ENCODE measurements at regions not wholly inside any gene's neighbourhood (a gene's known extent, or its start where the extent isn't known, plus 50 kb on each side); places are given as distances from the start of the nearest gene placed in this dataset.
A peak's percentile ranks its signal among the peaks of the same experiment; 100 is the strongest.

GRCh38 chr7:45982907-45983719, 62.0 kb upstream of the IGFBP3 start:
- no peak for DNase-seq (ENCODE audit: low spot score)

- no peak for DNase-seq (ENCODE audit: low spot score)
These were observed 61.1 kb upstream of the IGFBP3 start for GRCh38 chr7:45982132-45982531.

GRCh38 chr7:45980973-45981372, 59.9 kb upstream of the IGFBP3 start:
- DNase-seq (ENCODE audit: low spot score), result peak; percentile 73

GRCh38 chr7:45980181-45980905, 59.3 kb upstream of the IGFBP3 start:
- no peak for DNase-seq (ENCODE audit: low spot score)

GRCh38 chr7:45979275-45980180, 58.5 kb upstream of the IGFBP3 start:
- DNase-seq (ENCODE audit: low spot score), result no peak

- DNase-seq (ENCODE audit: low spot score), result no peak
These were observed 57.7 kb upstream of the IGFBP3 start for GRCh38 chr7:45978731-45979211.

- peak; percentile 98 for DNase-seq (ENCODE audit: low spot score)
These were observed 57.1 kb upstream of the IGFBP3 start for GRCh38 chr7:45978010-45978681.

GRCh38 chr7:45977256-45977780, 56.2 kb upstream of the IGFBP3 start:
- DNase-seq (ENCODE audit: low spot score), result no peak

GRCh38 chr7:45976485-45976856, 55.4 kb upstream of the IGFBP3 start:
- DNase-seq (ENCODE audit: low spot score), result no peak

GRCh38 chr7:45975847-45976484, 54.9 kb upstream of the IGFBP3 start:
- DNase-seq (ENCODE audit: low spot score), result peak; percentile 12

GRCh38 chr7:45975367-45975766, 54.3 kb upstream of the IGFBP3 start:
- DNase-seq (ENCODE audit: low spot score), result no peak

- no peak for DNase-seq (ENCODE audit: low spot score)
These were observed 53.7 kb upstream of the IGFBP3 start for GRCh38 chr7:45974540-45975360.

GRCh38 chr7:45973725-45974532, 52.9 kb upstream of the IGFBP3 start:
- peak; percentile 8 for DNase-seq (ENCODE audit: low spot score)

GRCh38 chr7:45972629-45973312, 51.7 kb upstream of the IGFBP3 start:
- peak; percentile 61 for DNase-seq (ENCODE audit: low spot score)

- DNase-seq (ENCODE audit: low spot score), result no peak
These were observed 50.6 kb upstream of the IGFBP3 start for GRCh38 chr7:45971661-45972175.

GRCh38 chr7:45971171-45971570, 50.1 kb upstream of the IGFBP3 start:
- DNase-seq (ENCODE audit: low spot score), result no peak
